ENCODE measurements at regions not wholly inside any gene's neighbourhood (a gene's known extent, or its start where the extent isn't known, plus 50 kb on each side); places are given as distances from the start of the nearest gene placed in this dataset.
"Not testable (repeated sequence)": the region's sequence is repeated elsewhere in the genome, so short reads cannot be mapped to it uniquely, and the experiment has no call there.

DNA sequence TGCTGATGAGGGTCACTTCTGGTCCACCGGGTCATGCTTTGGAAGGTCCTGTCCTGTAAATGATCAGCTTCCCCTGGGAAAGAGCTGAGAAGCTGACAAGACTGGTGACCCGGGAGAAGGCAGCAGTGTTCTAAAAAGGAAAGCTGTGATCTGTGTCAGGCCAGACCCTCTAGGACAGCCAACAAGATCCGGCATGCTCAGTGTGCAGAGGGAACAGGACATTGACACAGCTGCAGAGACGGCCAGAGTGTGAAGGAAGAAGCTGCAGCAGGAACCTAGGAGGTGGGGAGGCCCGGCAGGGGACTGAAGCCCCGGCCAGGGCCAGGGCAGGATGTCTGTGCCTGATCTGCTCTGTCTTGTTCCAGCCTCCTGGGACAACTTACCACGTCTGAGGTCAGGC lies 372.7 kb upstream of the ID2 start:
- DNase-seq, result no peak

GRCh38 chr2:8310557-8311455 lies 371.1 kb upstream of the ID2 start:
- peak; percentile 82 for DNase-seq

DNA sequence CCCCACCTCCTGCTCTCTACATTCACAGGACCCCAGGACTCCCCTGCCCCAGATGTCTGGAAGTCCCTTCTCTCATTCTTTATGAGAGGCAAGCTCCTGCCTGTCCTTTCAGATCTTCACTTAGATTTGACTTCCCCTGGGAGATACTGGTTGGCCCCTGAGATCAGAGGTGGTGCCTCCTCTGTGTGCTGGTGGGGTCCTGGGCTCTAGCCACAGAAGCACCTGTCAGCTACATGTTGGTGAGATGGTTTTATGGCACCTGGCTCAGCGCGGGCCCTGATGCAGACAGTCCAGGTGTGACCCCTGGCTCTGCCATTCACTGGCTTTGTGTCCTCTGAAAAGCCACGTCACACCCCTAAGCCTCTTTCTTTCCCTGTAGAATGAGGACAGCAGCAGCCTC lies 369.6 kb upstream of the ID2 start:
- no peak for DNase-seq

DNA sequence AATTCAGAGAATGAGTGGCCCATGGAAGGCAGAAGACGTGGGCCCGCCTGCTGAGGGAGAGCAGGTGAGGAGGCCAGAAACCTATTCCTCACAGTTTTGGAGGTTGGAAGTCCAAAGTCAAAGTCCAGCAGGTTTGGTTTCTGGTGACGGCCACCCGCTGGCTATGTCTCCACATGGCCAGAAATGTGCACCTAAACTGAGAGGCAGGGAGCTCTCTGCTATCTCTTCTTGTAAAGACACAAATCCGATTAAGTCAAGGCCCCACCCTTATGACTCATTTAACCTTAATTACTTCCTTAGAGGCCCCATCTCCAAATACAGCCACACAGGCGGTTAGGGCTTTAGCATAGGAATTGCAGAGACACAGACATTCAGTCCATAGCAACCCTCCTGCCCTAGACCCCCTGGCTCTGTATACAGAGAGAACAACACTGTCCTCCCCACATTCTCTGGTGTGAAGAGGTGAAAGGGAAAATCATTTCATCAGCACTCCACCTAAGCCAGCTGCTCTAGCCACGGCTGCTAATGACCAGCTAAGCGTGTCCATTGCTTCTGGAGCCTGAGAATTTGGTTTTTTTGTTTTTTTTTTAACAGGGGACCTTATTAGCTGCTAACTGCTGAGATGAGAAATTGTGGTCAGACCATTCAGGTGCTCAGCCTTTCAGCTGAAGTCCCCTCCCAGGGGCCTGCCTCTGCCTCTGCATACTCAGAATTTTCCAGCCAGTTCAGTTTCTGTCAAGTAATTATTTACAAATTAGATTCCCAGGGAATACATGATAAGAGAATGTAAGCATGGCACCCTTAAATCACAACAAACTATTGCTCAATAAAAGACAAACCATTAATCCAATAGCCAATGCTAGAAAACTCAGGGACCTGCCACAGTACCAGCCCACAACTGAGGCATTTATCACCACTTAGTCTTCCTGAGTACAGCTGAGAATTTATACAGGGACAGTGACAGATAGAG lies 368.7 kb upstream of the ID2 start:
- peak; percentile 35 for DNase-seq

GRCh38 chr2:8314063-8314462 lies 367.8 kb upstream of the ID2 start:
- DNase-seq, result peak; percentile 80

DNA sequence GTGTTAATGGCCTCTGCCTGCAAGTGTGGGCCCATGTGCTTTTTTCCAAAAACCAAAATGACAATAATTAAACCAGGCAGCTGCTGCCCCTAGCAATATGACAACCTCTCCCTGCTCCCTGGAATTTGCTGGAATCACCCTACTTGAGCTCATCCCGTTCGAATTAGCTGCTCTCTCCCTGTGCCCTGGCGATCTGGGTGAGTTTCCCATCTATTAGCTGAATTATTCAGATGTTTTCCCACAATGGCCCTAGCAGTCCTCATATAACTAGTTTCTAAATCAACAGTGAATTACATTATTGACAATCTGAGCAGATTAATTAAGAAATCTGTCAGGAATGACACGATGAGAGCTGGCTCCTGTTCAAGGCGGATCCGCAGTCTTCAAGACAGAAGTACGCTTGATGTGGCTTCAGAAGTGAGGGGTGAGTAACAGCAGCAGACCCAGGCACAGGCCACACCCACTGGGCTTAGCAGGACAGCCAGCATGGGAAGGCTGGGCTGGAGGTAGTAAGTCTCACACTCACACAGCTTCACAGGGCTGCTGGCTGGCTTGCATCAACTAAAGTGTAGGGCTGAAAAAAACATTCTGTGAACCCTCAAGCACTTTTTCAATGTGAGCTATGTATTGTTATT lies 366.2 kb upstream of the ID2 start:
- peak; percentile 77 for DNase-seq

GRCh38 chr2:8316356-8316755 lies 365.5 kb upstream of the ID2 start:
- no peak for DNase-seq

DNA sequence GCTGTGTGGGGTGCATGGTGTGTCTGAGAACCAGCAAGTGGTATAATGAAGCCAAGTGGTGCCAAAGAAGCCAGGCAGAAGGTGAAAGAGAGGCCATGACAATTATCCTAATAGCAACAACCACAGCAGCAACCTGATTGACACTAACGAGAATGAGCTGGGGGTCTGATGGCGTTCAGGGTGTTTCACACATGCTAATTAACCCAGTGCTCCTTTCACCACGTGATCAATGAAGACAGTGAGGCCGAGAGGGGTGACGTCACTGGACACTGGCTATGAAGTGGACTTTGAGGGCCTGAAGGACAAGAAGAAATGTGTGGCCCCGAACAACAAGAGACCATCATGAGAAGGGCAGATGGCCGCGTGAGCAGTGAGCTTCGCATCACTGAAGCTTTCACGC lies 364.4 kb upstream of the ID2 start:
- DNase-seq, result no peak

DNA sequence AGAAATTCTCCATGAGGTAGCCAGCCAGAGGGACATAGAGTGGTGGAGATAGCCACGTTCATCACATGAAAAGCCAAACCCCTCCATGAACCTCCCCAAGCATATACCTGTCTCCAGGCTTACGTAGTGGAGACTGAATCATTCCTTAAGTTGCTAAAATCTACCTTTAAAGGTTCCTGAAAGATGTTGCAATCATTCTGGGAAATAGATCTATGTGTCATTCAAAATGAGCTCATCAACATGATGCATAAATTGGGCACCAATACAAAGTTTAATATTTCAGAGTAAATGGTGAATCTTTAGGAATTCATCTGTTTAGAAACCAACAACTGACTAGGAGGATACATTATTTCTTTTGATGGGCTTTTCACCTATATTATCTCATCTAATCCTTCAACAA lies 362.6 kb upstream of the ID2 start:
- DNase-seq, result no peak

DNA sequence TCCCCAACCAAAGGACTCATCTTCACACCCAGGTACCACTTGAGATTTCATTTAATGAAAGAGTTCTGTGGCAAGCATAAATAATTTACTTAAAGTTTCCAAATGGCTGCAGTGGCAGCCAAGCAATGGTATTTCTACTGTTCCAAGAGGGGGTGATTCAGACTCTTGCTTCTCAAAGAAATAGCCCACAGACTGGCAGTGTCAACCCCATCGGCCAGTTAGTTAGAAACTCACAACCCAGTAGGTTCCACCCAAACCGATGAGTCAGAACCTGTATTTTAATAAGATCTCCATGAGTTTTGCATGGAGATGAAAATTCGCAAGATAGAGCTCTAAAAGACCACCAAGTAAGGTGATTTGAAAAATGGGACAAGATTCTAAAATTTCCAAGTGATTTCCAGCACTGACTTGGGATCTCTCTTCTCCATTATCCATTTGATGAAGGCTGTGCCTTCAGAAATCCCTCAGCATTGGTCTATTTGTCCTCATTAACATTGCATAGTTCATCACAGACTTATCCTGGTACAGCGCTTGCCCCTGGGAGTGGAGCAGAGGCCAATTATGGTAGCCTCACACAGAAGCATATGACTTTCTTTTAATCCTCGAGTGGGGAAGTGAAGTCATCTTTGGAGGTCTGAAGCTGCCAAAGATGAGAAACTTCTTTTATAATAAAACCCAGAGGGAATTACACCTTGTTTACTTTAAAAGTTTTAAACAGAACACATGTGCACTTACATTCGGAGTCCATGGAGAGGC lies 361.4 kb upstream of the ID2 start:
- no peak for DNase-seq

DNA sequence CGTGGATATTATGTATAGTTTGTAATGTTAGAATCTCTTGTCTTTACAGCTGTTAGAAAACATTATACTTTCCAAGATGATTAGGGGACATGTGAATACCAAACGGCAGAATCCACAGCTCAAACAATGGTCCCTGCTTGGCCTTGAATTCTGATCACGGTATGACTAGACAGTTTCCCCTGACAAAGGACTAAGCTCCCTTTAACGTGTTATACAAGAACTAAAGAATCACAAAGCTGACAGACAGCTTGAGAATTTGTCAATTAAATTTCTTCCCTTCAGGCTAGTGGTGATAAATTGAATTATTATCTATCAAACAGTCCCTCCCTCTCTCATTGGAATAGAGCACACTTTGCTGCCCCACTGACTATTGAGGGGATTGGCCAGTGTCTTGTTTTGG lies 359.2 kb upstream of the ID2 start:
- DNase-seq, result no peak

DNA sequence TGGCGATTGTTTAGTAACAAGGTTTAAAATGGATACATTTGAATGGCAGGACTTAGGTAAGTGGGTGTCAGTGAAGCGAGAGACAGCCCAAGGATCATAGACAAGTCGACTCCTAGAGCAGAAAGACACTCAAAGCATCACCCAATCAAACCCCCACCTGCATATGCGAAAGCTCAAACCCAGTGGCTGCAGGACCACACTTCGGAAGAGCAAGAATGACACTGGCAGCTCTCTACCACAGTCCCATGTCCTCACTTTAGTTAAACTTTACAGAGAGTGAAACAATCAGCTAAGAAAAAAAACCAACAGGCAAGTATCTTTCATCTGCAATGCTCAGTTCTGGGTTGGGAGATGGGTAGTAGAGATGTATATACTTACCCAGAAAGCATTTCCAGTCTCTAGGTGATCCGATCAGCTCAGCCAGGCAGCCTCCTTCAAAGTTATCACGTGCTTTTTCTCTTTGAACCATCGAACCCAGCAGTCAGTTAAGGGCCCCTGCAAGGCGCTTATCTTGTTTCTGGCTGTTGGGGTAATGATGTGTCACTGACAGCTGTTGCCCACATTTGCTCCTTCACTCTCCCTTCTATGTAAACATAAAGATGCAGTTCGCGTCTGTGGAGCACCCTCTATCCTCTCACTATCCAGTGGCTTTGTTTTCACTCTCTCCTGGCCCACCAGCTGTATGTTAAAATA lies 357.5 kb upstream of the ID2 start:
- DNase-seq, result no peak

DNA sequence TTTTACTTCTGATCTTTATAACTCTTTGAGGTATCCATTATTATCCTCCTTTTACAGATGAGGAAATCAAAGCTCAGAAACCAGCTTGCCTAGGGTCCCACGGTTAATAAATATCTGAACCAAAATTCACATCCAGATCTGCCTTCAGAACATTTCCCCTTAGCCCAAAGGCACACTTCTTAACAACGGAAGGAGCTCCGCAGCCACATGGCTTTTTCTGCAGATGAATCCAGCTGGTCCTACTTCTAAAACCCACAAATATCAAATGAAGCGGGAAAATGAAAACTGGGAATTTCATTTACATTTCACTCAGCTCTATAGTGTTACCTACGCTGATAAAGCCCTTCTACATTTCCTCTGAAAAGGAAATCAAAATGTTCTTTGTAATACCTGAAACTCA lies 357.0 kb upstream of the ID2 start:
- DNase-seq, result no peak

GRCh38 chr2:8327371-8328100 lies 354.3 kb upstream of the ID2 start:
- DNase-seq, result no peak

GRCh38 chr2:8328217-8328616 lies 353.6 kb upstream of the ID2 start:
- peak; percentile 44 for DNase-seq

DNA sequence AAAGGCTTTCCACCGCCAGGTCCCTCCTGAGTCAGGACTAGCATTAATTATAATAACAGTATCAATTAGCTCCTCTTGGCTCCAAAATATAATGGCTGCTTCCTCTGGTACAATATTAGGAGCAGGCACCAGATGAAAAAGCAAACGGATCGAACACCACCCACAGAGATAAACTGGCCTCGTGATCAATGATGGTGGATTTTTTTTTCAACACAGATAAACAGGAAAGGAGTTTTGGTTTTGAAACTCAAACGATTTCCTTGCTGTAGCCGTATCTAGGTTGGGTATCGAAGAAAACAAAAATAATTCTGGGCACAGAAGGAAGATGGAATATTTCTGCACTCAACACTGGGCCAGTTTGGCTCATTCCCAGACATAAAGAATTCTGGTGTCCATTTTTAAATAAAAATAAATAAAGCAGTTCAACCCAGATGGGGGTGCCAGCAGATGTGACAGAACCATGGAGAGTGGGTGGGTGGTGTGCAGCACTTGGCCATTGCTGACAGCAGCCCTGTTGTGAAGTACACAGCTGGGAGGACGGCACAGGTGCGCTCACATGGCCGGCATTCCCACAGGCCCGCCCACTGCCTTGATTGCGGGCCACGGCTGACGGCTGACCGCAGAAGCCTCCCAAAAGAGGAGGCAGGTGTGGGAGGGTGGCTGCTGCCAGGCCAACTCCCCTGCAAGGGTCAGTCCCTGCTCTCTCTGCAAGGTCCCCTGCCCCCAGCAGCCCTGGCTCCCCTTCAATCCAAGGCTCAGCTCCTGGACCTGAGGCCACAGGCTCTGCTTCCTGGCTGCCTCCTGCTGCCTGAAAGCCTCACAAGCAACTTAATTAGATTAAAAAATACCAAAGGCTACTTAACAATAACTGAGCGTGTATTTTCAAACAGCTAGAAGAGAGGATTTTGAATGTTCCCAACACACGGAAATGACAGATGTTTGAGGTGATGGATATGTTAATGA lies 351.9 kb upstream of the ID2 start:
- DNase-seq, result no peak

DNA sequence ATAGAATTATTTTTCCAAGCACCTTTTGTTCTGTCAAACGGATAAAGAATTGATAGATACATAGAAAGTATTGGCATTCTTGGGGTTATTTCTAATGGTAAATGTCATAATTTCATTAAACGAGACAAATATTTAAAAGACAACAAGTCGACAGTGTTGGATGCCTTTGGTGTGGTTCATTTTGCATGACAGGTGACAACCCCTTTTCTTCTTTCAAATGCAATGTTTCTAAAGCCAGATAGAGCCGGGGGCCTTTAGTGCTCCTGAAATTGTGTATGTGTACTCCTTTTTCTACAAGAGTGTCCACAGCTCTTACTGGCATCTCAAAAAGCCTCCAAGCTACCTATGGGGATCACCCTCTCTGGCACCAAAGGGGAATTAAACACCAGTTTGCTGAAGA lies 350.8 kb upstream of the ID2 start:
- DNase-seq, result no peak

GRCh38 chr2:8332646-8333045 lies 349.2 kb upstream of the ID2 start:
- no peak for DNase-seq

DNA sequence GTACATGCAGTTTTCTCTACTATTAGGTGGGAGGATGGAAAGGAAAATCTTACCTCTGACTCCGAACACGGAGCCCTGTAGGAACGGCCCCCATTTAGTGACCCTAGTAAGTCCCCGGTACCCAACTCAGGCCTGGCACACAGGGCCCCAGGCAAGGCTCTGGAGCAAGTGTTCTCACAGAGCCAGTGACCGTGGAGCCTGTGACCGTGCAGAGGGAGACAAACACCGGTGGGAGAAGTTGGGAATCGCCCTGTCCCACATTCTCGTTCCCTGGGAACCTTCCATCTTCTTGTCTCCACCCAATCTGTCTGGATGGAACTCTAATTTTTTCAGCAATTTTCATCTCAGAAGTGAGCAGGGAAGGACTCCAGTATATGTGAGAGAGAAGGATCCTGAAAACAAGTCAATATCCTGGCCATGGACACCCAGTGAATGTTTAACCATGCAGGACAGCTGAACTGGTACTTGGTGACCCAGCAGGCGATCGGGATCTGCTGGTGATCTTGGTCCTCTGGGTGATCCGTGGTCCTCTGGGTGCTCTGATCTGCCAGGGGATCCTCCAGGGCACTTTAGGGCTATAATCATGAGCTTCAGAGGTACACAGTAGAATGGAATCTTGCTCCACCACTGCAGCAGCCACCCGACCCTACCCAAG lies 348.6 kb upstream of the ID2 start:
- DNase-seq, result no peak

GRCh38 chr2:8333832-8334187 lies 348.0 kb upstream of the ID2 start:
- DNase-seq, result not testable (repeated sequence)

Data from suppressor macrophage treated with lipopolysaccharide for 4 hours (primary cell).